Ascending aorta (tissue), 2 donors: ENCODE measurements at regions not wholly inside any gene's neighbourhood (a gene's known extent, or its start where the extent isn't known, plus 50 kb on each side); places are given as distances from the start of the nearest gene placed in this dataset.

ENCODE experiments used
- DNase-seq, 2 donors: peaks; one replicate each; pipeline ENCODE4 v3.0.0-alpha.2; 2019; ENCODE audit warnings: low spot score in 2 of 2
- H3K27ac ChIP-seq, 2 donors: fragments of 200-600 bp; sonication (generic); one replicate each; pipeline ENCODE4 v1.5.1; 2016 to 2017; ENCODE audit warnings: mild to moderate bottlenecking in 1 of 2
- H3K27me3 ChIP-seq: fragments of 200-600 bp; sonication (generic); one replicate; pipeline ENCODE4 v1.5.1; 2017
- H3K36me3 ChIP-seq, 2 donors: fragments of 200-600 bp; sonication (generic); one replicate each; pipeline ENCODE4 v1.5.1; 2016
- H3K4me1 ChIP-seq, 2 donors: fragments of 200-600 bp; sonication (generic); one replicate each; pipeline ENCODE4 v1.5.1; 2016 to 2017; ENCODE audit warnings: mild to moderate bottlenecking in 1 of 2
- H3K4me3 ChIP-seq, 2 donors: fragments of 200-600 bp; sonication (generic); one replicate each; pipeline ENCODE4 v1.5.1; 2016 to 2017; ENCODE audit warnings: mild to moderate bottlenecking in 1 of 2
- H3K9me3 ChIP-seq, 2 donors: fragments of 200-600 bp; sonication (generic); one replicate each; pipeline ENCODE4 v1.5.1; 2016
- CTCF ChIP-seq, 3 experiments: fragments of 200-600 bp in 2 of 3; fragments of 450-650 bp in 1 of 3; sonication (generic) in 2 of 3; IDR thresholded peaks; one replicate each; pipeline ENCODE4 v1.5.1; 2016 to 2019; ENCODE audit warnings: antibody characterized with exemption in 3 of 3, mild to moderate bottlenecking in 1 of 3, moderate library complexity in 1 of 3
- intact Hi-C: fragments of 100-400 bp; cut with DNase I; formaldehyde crosslinking; loops from one replicate; pipeline ENCODE4 v1.15.1; 2023

- H3K4me3 ChIP-seq: no peak overlapping the region
- no peaks in the 10 kb centered on the region for H3K36me3 ChIP-seq
- no peaks in the 10 kb centered on the region for H3K4me1 ChIP-seq
- no peak for DNase-seq
- H3K27ac ChIP-seq: no peak overlapping the region
- intact Hi-C loops: no loop called here
- no peaks in the 10 kb centered on the region for H3K9me3 ChIP-seq
- TF ChIP-seq CTCF (IDR thresholded peaks at IDR 0.05): no peak
- no peaks in the 10 kb centered on the region for H3K27me3 ChIP-seq
Observed at GRCh38 chr6:44696686-44697085, 309.2 kb downstream of the CDC5L start.

GRCh38 chr6:44697327-44697726, 309.8 kb downstream of the CDC5L start:
- H3K4me3 ChIP-seq: no peak overlapping the region
- H3K9me3 ChIP-seq: no peaks in the 10 kb centered on the region
- intact Hi-C loops: no loop called here
- no peaks in the 10 kb centered on the region for H3K4me1 ChIP-seq
- H3K36me3 ChIP-seq: no peaks in the 10 kb centered on the region
- DNase-seq: no peak
- no peak overlapping the region for H3K27ac ChIP-seq
- TF ChIP-seq CTCF (IDR thresholded peaks at IDR 0.05): no peak
- H3K27me3 ChIP-seq: no peaks in the 10 kb centered on the region

- intact Hi-C loops: no loop called here
- TF ChIP-seq CTCF (IDR thresholded peaks at IDR 0.05): no peak
- H3K36me3 ChIP-seq: no peaks in the 10 kb centered on the region
Observed at GRCh38 chr6:44698602-44699001, 311.1 kb downstream of the CDC5L start.

GRCh38 chr6:44699082-44699481, 311.6 kb downstream of the CDC5L start:
- Histone ChIP-seq H3K4me3 (no peak overlapping the region), H3K4me1 (no peaks in the 10 kb centered on the region), H3K9me3 (no peaks in the 10 kb centered on the region), H3K27me3 (no peaks in the 10 kb centered on the region), H3K27ac (no peak overlapping the region), H3K36me3 (no peaks in the 10 kb centered on the region)
- DNase-seq: no peak
- intact Hi-C loops: no loop called here
- TF ChIP-seq CTCF (IDR thresholded peaks at IDR 0.05): no peak

More at GRCh38 chr6:44698602-44699001, 311.1 kb downstream of the CDC5L start:
- no peaks in the 10 kb centered on the region for H3K27me3 ChIP-seq
- H3K4me3 ChIP-seq: no peak overlapping the region
- DNase-seq: no peak
- no peaks in the 10 kb centered on the region for H3K4me1 ChIP-seq
- H3K9me3 ChIP-seq: no peaks in the 10 kb centered on the region
- no peak overlapping the region for H3K27ac ChIP-seq

- DNase-seq: no peak
- TF ChIP-seq CTCF (IDR thresholded peaks at IDR 0.05): no peak
- no peaks in the 10 kb centered on the region for H3K9me3 ChIP-seq
- H3K27ac ChIP-seq: no peak overlapping the region
- no peak overlapping the region for H3K4me3 ChIP-seq
- H3K27me3 ChIP-seq: no peaks in the 10 kb centered on the region
- intact Hi-C loops: no loop called here
- no peaks in the 10 kb centered on the region for H3K36me3 ChIP-seq
- no peaks in the 10 kb centered on the region for H3K4me1 ChIP-seq
Observed at GRCh38 chr6:44699851-44700250, 312.3 kb downstream of the CDC5L start.

- TF ChIP-seq CTCF (IDR thresholded peaks at IDR 0.05): no peak
- no peaks in the 10 kb centered on the region for H3K36me3 ChIP-seq
Observed at GRCh38 chr6:44700422-44700821, 312.9 kb downstream of the CDC5L start.

More at GRCh38 chr6:44700422-44700821, 312.9 kb downstream of the CDC5L start:
- Histone ChIP-seq H3K27me3 (no peaks in the 10 kb centered on the region), H3K4me1 (no peaks in the 10 kb centered on the region), H3K4me3 (no peak overlapping the region), H3K27ac (no peak overlapping the region), H3K9me3 (no peaks in the 10 kb centered on the region)
- no peak for DNase-seq
- intact Hi-C loops: no loop called here
